ENCODE measurements at regions not wholly inside any gene's neighbourhood (a gene's known extent, or its start where the extent isn't known, plus 50 kb on each side); places are given as distances from the start of the nearest gene placed in this dataset.

GRCh38 chr14:106564058-106564643 is 1037.8 kb downstream of the TMEM121 start:
- no peak for TF ChIP-seq CTCF (IDR thresholded peaks at IDR 0.05; ENCODE audit: insufficient read depth, low read depth, low read length)
- TF ChIP-seq EZH2 (IDR thresholded peaks at IDR 0.05; ENCODE audit: insufficient read depth, low read length) = no peak
